ENCODE measurements at regions not wholly inside any gene's neighbourhood (a gene's known extent, or its start where the extent isn't known, plus 50 kb on each side); places are given as distances from the start of the nearest gene placed in this dataset.

- no peak for TF ChIP-seq CTCF (IDR thresholded peaks at IDR 0.05; ENCODE audit: insufficient read depth, low read depth, low read length, missing control alignments)
- no peak for DNase-seq (ENCODE audit: low read depth)
- H3K4me3 ChIP-seq (ENCODE audit: low read length), result no peak overlapping the region
Measured at GRCh38 chr15:49706805-49707204, 86.0 kb downstream of the DTWD1 start.

GRCh38 chr15:49707598-49707997 is 86.8 kb downstream of the DTWD1 start:
- DNase-seq (ENCODE audit: low read depth), result no peak
- no peak overlapping the region for H3K4me3 ChIP-seq (ENCODE audit: low read length)
- no peak for TF ChIP-seq CTCF (IDR thresholded peaks at IDR 0.05; ENCODE audit: insufficient read depth, low read depth, low read length, missing control alignments)

- DNase-seq (ENCODE audit: low read depth), result no peak
- H3K4me3 ChIP-seq (ENCODE audit: low read length), result no peak overlapping the region
- no peak for TF ChIP-seq CTCF (IDR thresholded peaks at IDR 0.05; ENCODE audit: insufficient read depth, low read depth, low read length, missing control alignments)
Measured at GRCh38 chr15:49709646-49710214, 88.9 kb downstream of the DTWD1 start.

- no peak for TF ChIP-seq CTCF (IDR thresholded peaks at IDR 0.05; ENCODE audit: insufficient read depth, low read depth, low read length, missing control alignments)
- DNase-seq (ENCODE audit: low read depth), result no peak
- no peak overlapping the region for H3K4me3 ChIP-seq (ENCODE audit: low read length)
Measured at GRCh38 chr15:49712162-49712561, 91.3 kb downstream of the DTWD1 start.

GRCh38 chr15:49712846-49713450 is 92.1 kb downstream of the DTWD1 start:
- DNase-seq (ENCODE audit: low read depth), result no peak
- H3K4me3 ChIP-seq (ENCODE audit: low read length), result no peak overlapping the region
- TF ChIP-seq CTCF (IDR thresholded peaks at IDR 0.05; ENCODE audit: insufficient read depth, low read depth, low read length, missing control alignments), result no peak

- no peak for TF ChIP-seq CTCF (IDR thresholded peaks at IDR 0.05; ENCODE audit: insufficient read depth, low read depth, low read length, missing control alignments)
- H3K4me3 ChIP-seq (ENCODE audit: low read length), result no peak overlapping the region
- DNase-seq (ENCODE audit: low read depth), result no peak
Measured at GRCh38 chr15:49715211-49715610, 94.4 kb downstream of the DTWD1 start.

- no peak overlapping the region for H3K4me3 ChIP-seq (ENCODE audit: low read length)
- TF ChIP-seq CTCF (IDR thresholded peaks at IDR 0.05; ENCODE audit: insufficient read depth, low read depth, low read length, missing control alignments), result no peak
- DNase-seq (ENCODE audit: low read depth), result no peak
Measured at GRCh38 chr15:49715701-49716100, 94.9 kb downstream of the DTWD1 start.

Data from epithelial cell of esophagus (primary cell).